Activated CD8-positive, alpha-beta memory T cell treated with anti-CD3 and anti-CD28 coated beads, Interleukin-2, amount 50 U/mL, for 4 hours (primary cell): ENCODE measurements at regions not wholly inside any gene's neighbourhood (a gene's known extent, or its start where the extent isn't known, plus 50 kb on each side); places are given as distances from the start of the nearest gene placed in this dataset.
"Not testable (repeated sequence)": the region's sequence is repeated elsewhere in the genome, so short reads cannot be mapped to it uniquely, and the experiment has no call there.

ENCODE experiments used
- DNase-seq: peaks from one replicate; pipeline ENCODE4 v3.0.0-alpha.2; 2020

- no peak for DNase-seq
These were observed 350.5 kb upstream of the THBS1 start for GRCh38 chr15:39230205-39230907.

- no peak for DNase-seq
These were observed 350.0 kb upstream of the THBS1 start for GRCh38 chr15:39230908-39231285.

GRCh38 chr15:39232512-39232911 is 348.4 kb upstream of the THBS1 start:
- DNase-seq, result no peak

- DNase-seq, result no peak
These were observed 345.6 kb upstream of the THBS1 start for GRCh38 chr15:39235084-39235795.

GRCh38 chr15:39236375-39236774 is 344.5 kb upstream of the THBS1 start:
- DNase-seq, result no peak

- no peak for DNase-seq
These were observed 342.4 kb upstream of the THBS1 start for GRCh38 chr15:39238443-39238842.

- no peak for DNase-seq
These were observed 341.3 kb upstream of the THBS1 start for GRCh38 chr15:39239562-39239961.

GRCh38 chr15:39242345-39242744 is 338.5 kb upstream of the THBS1 start:
- no peak for DNase-seq

- no peak for DNase-seq
These were observed 337.5 kb upstream of the THBS1 start for GRCh38 chr15:39243396-39243795.

- DNase-seq, result no peak
These were observed 336.1 kb upstream of the THBS1 start for GRCh38 chr15:39244776-39245175.

GRCh38 chr15:39246523-39246922 is 334.4 kb upstream of the THBS1 start:
- no peak for DNase-seq

GRCh38 chr15:39247574-39247973 is 333.3 kb upstream of the THBS1 start:
- DNase-seq, result no peak

- no peak for DNase-seq
These were observed 332.7 kb upstream of the THBS1 start for GRCh38 chr15:39248204-39248603.

GRCh38 chr15:39250001-39250400 is 330.9 kb upstream of the THBS1 start:
- no peak for DNase-seq

- no peak for DNase-seq
These were observed 330.3 kb upstream of the THBS1 start for GRCh38 chr15:39250460-39251186.

GRCh38 chr15:39251413-39252133 is 329.3 kb upstream of the THBS1 start:
- DNase-seq, result no peak

- no peak for DNase-seq
These were observed 328.8 kb upstream of the THBS1 start for GRCh38 chr15:39252134-39252470.

- no peak for DNase-seq
These were observed 327.3 kb upstream of the THBS1 start for GRCh38 chr15:39253552-39253951.

- DNase-seq, result no peak
These were observed 326.7 kb upstream of the THBS1 start for GRCh38 chr15:39254181-39254580.

- DNase-seq, result no peak
These were observed 325.1 kb upstream of the THBS1 start for GRCh38 chr15:39255760-39256159.

GRCh38 chr15:39260391-39260790 is 320.5 kb upstream of the THBS1 start:
- no peak for DNase-seq

- DNase-seq, result no peak
These were observed 320.1 kb upstream of the THBS1 start for GRCh38 chr15:39260791-39261190.

- DNase-seq, result not testable (repeated sequence)
These were observed 319.3 kb upstream of the THBS1 start for GRCh38 chr15:39261397-39262183.
